Hindlimb muscle (tissue), 1 donor: ENCODE measurements at regions not wholly inside any gene's neighbourhood (a gene's known extent, or its start where the extent isn't known, plus 50 kb on each side); places are given as distances from the start of the nearest gene placed in this dataset.
A peak's percentile ranks its signal among the peaks of the same experiment; 100 is the strongest.
"Not testable (repeated sequence)": the region's sequence is repeated elsewhere in the genome, so short reads cannot be mapped to it uniquely, and the experiment has no call there.

Experiments used
- DNase-seq: peaks from one replicate; pipeline ENCODE4 v3.0.0-alpha.2; 2013

DNA sequence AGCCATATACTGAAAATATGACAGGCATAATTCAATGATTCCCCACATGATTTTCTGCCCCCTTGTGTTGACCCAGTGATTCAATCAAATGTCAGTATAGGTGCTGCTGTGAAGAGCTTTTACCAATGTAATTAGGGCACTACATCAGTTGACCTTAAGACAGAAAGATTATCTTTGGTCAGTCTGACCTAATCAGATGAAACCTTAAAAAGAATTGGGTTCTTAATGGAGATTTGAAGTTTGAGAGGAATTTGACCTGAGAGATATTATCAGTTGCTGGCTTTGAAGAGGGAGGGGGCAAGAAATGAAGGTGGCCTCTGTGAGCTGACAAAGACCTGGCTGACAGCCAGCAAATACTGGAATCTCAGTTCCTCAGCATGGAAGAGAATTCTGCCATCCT lies 358.7 kb upstream of the CA10 start:
- DNase-seq: no peak

DNA sequence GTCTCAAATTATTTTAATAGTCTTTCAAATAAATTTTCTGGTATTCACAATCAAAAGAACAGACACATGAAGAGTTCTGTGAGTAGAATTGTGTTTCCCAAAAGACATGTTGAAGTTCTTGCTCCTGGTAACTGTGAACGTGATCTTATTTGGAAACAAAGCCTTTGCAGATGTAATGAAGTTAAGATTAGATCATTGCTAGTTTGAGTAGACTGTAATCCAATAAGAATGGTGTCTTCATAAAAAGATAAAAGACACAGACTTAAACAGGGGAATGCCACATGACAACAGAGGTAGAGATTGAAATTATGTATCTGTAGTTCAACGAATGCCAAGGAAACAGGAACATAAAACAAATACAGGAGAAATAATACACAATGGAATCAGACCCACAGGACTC lies 357.4 kb upstream of the CA10 start:
- no peak for DNase-seq

DNA sequence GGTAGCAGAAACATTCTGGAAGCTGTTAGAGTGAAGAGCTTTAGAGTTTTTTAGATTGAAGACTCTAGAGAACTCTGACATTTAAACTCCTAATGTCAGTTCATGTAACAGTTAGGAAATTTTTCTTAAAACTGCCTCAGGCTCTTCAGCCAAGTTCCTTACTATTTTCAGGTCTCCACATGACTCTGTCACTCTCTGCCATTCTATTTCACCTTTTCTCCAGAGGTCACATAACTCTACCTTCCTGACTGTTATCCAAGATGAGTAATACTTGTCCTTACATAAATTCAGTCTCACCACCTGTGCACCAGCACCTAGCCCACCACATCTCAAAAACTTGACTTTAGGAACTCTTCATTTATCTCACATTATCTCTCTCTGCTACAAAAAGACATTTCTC lies 347.1 kb upstream of the CA10 start:
- no peak for DNase-seq

DNA sequence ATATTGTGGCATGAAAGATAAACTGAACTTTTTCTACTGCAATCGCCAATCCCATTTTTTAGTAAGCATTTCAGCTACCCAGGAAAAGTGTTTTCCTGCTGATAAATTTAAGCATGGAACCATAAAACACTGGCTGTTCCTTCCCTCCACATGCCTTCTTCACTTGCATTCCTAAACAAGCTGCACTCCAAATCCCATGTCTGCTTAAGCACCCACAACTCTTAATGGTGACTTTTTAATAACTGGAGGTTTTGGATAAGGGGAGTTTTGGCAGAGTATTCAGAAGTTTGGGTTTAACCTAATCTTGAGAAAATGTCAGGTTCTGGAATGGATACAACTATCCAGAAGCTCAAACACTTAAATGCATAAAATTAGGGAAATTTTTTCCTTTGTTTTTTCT lies 345.6 kb upstream of the CA10 start:
- no peak for DNase-seq

DNA sequence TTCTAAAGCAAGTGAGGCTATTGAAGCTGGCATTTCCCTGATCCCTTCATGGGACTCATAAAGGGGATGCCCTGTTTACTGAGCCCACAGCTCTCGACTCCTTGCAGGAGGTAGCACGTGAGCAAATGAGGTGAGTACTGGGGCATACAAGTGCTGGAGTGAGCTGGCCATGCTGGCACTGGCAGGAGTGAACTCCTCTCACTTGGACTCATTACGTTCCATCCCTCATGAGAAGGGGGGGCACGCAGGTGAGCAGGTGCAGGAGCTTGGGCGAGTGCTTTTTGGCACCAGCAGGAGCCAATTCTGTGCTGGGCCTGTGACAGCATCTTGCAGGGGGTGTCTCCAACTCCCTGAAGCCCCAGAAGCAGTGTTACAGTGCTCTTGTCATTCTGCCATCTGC lies 337.1 kb upstream of the CA10 start:
- DNase-seq: no peak

DNA sequence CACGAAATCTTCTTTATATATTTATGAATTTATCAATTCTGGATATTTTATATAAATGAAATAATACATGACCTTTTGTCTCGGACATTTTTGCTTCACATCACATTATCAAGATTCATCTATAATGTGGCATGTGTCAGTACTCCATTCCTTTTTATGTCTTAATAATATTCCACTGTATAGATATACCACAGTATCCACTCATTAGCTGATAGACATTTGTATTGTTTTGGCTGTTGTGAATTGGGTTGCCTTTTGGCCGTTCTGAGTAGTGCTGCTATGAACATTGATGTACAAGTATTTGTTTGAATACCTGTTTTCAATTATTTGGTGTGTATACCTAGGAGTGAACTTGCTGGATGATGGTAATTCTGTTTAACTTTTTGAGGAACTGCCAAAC lies 323.8 kb upstream of the CA10 start:
- DNase-seq: no peak

DNA sequence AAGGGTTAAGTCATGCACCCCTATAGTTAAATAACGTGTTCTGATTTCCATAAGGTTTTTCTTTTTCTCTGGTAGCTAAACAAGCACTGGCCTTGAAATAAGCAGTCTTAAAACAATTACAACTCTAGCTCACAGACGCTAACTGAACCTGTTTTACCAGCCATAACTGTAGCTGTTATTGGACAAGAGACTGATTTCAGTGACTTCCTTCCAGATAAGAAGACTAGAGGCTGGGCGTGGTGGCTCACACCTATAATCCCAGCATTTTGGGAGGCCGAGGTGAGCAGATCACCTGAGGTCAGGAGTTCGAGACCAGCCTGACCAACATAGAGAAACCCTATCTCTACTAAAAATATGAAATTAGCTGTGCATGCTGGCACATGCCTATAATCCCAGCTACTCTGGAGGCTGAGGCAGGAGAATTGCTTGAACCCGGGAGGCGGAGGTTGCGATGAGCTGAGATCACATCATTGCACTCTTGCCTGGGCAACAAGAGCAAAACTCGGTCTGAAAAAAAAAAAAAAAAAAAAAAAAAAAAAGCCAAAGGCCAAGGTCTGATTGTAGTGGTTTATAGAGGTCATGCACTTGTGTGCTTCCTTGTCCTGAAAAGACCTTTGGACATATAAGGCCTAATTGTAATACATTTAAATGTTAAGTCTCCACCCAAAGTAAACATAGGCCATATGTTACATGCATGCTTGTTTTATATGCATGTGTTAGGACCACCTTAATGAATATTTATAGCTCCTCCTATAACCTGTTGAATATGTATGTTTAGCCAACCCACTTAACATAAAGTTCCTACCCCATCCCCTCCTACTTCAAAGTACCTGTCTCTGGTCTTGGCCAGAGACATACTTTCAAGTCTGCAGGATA lies 319.5 kb upstream of the CA10 start:
- no peak for DNase-seq

DNA sequence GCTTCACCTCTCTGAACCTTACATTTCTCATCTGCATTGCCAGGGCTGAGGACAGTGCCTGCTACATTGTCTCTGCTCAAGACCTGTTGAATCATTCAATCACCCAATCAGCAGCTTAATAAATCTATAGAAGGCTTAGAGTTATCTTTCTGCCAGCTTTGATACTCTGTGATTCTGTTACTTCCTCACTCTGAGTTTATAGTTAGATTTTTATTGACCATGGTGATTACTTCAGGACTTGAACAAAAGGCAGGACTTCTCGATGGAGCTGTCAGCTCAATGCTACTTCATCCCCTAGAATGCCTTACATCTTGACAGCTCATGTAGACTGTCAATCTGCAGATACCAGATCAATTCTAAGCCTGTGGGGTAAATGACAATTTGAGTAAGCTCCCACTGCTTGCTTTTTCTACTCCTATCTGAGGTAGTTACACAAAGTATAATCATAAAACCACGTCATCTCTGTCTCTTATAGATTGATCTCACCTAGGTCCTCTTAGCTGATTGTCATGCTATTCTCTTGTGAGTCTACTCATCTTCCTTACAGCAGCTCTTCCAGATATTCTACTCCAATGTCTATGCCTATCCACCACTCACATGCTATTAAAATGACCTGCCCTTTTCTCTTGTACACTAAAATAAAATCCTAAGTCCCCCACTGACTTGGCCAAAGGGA lies 318.3 kb upstream of the CA10 start:
- DNase-seq: no peak

DNA sequence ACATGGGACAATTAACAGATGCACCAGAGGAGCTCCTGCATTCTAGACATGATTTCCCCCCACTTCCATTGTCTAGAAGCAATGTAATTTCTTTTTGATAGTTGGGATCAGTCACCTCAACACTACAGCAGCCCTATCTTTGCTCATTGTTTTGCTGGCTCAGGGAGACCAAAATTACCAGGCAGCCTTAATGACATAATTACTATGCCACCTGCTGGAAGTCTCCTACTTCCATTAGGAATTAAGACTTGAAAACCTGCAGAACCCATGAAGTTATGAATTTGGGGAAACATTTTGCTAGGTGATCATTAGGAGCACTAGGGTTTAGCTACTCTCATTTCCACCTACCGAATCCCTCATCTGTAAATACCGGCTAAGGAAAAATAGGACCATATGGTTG lies 312.0 kb upstream of the CA10 start:
- DNase-seq: no peak

DNA sequence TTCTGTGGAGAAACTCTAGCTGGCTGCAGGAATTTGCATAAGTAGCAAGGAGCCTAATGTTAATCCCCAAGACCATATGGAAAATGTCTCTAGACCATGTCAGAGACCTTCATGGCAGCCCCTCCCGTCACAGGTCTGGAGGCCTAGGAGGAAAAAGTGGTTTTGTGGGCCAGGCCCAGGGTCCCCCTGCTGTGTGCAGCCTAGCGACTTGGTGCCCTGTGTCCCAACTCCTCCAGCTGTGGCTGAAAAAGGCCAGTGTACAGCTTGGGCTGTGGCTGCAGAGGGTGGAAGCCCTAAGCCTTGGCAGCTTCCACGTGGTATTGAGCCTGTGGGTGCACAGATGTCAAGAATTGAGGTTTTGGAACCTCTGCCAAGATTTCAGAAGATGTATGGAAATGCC lies 306.9 kb upstream of the CA10 start:
- DNase-seq: no peak

DNA sequence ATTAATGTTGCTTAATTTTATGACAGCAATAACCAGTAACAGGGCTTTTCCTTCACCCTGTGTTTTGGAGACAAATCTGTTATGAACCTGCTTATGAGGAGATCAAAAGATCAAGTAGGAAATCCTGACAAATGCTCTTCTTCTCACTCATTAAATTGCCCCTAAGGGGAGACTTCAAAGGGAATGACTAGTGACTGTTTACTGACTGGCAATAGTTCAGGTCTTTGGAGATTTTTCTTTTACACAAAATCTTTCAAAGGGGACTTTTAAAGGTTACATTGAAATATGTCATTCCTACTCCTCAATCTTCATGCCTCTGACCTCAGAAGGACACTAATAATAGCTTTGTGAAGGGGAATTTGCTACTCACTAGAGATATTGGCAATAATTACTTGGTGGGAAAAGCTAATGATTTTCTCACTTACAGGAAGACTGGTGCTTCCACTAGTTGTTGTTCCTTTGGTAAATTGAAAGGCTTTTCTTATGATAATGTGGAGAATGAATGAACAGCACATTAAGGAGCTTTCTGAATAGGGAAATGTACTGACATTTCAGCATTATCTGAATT lies 292.9 kb upstream of the CA10 start:
- DNase-seq: no peak

DNA sequence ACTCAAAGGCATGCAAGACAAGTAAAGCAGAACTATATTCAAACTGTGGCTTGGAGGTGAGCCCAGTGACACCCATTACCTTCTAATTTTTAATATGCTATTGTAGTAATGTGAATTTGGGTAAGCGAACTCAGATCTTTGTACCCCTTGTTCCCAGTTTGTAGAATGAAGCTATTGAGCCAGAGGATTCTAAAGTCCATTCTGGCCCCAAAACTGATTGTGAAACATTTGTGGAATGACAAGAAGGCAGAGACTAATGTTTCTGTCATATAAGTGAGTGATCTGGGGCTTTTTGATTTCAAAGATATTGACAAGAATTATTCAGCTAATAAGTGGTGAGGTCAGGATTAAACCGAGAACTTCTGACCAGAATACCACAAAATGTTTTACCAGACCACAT lies 283.8 kb upstream of the CA10 start:
- DNase-seq: no peak

DNA sequence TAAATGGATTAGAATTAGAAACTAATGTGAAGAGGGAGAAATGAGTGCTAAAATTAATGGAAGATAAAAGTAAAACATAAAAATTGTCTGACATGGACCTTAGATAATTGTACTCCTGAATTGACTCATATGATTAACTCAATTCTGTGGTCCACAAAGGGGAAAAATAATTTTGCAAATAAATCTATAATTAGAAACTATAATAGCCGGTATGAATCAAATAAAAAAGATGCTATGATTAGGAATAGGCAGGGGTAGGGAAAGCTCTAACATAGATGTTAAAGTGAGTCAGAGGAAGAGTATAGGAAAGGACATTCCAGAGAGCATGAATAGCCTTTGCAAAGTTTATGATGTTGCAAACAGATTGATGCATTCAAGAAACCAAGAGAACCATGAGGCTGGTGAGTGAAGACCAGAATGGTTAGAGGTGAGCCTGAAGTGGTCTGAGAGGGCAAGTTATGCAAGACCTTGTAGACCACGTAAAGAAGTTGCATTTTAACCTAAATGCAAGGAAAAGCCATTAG lies 262.1 kb upstream of the CA10 start:
- DNase-seq: no peak

DNA sequence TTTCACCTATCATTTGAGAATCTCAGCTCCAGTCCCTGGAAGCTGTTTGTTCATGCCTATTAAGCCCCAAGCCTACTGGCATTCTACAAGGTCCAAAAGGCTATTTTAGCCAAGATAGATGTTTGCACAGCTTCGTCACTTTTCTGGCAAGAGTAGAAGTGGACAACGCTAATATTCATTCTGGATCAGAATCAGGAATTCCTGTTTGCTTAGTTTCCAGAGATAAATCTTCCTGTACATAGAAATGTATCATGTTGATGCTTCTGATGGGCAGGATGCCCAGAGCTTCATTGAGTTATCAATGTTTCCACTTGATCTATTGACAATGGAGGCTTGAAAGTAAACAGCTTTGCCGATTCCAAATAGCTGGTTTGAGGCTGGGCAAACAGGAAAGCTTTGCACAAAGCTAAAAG lies 260.7 kb upstream of the CA10 start:
- DNase-seq: no peak

DNA sequence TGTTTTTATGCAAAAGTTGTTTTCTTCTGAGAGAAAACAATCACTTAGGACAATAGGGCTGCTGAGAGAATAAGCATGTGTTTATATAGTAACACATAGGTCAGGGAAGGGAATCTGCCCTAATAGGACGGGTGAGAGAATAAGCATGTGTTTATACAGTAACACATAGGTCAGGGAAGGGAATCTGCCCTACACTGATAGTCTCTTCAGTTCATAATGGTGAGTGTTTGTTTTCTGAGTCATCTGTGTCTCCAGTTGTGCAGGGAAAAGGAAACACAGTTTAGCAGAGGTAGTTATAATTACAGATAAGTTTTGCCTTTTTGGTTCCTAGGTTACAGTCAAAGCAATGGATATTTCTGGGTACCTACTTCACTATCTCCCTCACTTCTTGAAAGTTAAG lies 252.3 kb upstream of the CA10 start:
- DNase-seq: no peak

DNA sequence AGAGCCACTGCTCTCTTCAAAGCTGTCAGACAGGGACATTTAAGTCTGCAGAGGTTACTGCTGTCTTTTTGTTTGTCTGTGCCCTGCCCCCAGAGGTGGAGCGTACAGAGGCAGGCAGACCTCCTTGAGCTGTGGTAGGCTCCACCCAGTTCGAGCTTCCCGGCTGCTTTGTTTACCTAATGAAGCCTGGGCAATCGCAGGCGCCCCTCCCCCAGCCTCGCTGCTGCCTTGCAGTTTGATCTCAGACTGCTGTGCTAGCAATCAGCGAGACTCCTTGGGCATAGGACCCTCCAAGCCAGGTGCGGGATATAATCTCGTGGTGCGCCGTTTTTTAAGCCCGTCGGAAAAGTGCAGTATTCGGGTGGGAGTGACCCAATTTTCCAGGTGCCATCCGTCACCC lies 250.7 kb upstream of the CA10 start:
- not testable (repeated sequence) for DNase-seq

DNA sequence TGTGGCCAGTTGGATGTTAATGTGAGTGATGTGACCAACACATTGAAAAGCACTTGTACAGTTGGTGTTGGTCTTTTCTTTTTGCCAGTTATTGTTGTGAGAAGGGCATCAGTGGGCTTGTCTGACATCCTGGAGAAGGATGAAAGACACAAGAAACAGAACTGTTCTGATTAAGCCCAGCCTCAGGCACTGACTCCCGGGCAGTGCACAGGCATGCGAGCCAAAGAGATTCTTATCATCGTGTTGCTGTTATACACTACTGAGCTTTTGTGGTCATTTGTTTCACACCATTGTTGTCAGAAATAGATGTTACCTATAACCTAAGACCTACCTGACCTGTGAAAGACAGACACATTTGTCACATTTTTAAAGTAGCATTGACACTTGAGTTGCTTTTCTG lies 236.8 kb upstream of the CA10 start:
- no peak for DNase-seq

DNA sequence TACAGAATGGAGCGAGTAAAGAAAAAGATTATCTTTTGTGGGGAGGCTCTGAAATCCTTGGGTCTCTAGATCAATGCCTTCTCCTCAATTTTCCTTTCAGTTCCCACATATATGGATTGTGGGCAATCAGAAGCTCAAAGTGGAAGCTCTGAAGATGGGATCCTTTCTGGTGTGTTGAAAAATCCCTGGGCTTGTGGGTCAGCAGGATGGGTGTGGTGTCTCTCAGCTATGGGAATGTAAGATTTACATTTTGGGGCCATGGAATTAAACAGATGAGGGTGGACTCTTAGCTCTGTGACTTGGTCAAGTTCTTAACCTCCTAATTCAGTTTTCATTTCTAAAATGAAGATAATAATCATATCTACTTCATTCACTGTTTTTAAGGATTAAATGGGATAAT lies 231.9 kb upstream of the CA10 start:
- no peak for DNase-seq

DNA sequence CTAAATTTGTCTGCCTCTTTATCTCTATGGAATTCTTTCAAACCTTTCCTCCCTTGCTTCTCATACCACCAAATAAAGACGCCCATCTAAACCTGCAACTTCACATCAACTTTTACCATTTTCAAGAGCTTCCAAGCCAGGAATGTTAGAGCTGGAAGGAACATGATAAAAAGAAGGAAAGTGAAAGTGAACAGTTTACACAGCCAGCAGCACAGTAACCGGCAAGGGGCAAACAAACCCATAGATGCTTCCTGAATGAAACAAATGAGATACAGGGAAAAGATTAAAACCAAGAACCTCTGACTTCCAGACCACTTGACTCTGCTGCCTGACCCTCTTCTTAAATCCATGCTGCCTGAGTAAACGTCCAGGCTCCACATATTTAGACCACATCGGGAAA lies 231.1 kb upstream of the CA10 start:
- no peak for DNase-seq

DNA sequence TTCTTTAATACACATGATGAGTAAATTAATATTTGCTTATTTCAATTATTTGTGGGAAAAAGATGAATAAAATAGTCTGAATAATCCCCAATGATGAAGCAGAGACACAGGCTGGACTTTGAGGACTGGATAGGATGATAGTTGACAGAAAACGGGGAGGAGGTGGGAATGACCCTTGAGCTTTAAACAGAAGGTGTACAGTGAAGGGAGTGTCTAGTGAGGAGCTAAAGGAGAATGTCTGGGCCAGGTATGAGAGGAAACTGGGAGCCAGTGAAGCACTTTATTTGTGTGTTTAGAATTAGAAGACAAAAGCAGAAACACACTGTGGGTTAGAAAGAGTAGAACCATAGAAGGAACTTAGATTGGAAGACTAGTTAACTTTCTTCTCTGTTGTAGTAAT lies 230.4 kb upstream of the CA10 start:
- DNase-seq: no peak

DNA sequence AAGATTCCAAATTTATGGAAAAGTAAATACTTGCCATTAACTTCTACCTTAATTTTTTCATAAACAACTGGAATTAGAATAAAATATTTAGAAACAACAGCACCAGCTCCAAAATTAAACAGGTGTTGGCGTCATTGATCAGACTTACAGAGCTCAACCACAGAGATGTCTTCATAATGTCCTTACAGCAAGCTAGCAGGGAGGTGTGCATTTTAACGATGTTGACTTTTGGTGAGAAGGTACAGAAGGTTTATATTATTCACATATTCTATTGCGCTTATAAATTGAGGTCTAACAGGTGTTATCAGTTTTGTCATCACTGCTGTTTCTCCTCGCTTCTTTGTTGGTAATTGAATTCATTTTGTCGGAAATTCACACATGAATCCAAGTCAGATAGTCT lies 226.2 kb upstream of the CA10 start:
- DNase-seq: no peak

DNA sequence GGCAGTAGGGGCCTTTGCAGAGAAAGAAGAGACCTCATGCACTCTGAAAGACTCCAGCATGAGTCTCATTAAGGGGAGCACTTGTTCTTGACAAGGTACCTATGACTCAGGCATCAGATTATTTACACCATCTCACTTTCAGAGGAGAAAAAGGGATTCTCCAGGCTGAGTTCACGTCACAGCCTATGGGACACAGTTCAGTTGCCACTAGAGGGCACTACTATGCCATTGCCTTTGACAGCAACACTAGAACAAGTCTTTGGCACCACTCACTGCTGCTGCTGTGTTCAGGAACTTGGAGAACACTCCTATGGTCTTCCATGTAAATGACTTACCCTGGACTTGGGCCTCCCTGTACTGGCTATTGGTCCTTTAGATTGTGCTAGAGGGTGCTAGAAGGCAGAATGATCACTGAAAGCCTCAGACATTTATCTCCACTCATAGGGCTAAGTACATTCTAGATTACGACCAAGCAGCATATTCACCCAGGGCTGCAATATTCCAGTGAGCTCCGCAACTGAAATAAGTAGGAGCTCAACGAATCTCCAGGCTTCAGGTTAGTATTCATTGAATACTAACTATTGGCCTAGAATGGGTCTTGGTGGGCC lies 225.1 kb upstream of the CA10 start:
- peak; percentile 38 for DNase-seq

DNA sequence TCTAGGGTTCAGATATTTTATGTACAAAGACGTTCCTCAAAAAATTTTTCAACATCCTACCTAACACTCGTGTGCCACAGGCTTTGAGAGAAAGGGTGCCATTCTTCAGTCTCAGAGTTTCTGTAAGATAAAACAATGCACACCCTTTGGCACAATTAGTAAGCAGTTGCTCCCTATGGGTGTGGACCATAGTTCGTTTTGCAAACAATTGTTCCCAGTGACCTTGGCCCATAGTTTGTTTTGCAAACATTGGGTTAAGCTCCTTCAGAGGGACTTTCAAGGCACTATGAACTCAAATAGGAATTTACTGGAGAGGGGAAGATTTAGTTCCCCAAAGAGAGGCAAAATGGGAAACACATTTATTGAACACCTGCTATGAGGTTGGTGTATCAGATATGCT lies 220.3 kb upstream of the CA10 start:
- no peak for DNase-seq
